ENCODE measurements at regions not wholly inside any gene's neighbourhood (a gene's known extent, or its start where the extent isn't known, plus 50 kb on each side); places are given as distances from the start of the nearest gene placed in this dataset.

GRCh38 chr2:187934236-187934635, 357.4 kb upstream of the GULP1 start:
- Histone ChIP-seq H4K20me1 (ENCODE audit: insufficient read depth, low read length) (no peaks in the 10 kb centered on the region), H3K9ac (ENCODE audit: insufficient read depth, low read length, poor library complexity, severe bottlenecking) (no peak overlapping the region), H3K4me2 (replicated peaks; ENCODE audit: extremely low read depth, low read length, poor library complexity, severe bottlenecking) (no peak overlapping the region), H2AFZ (ENCODE audit: insufficient read depth, low read depth, low read length, poor library complexity, severe bottlenecking) (no peak overlapping the region), H3K36me3 (replicated peaks in 1 of 2; ENCODE audit: control insufficient read depth in 1 of 2, insufficient read depth in 2 of 2, low read length in 2 of 2) (no peaks in the 10 kb centered on the region), H3K27me3 (ENCODE audit: control insufficient read depth in 2 of 2, insufficient read depth in 2 of 2, low read length in 2 of 2) (no peaks in the 10 kb centered on the region), H3K27ac (ENCODE audit: low read depth in 1 of 2, low read length in 2 of 2) (no peak overlapping the region), H3K4me1 (ENCODE audit: control insufficient read depth in 1 of 2, insufficient read depth in 2 of 2, low read length in 2 of 2) (no peaks in the 10 kb centered on the region), H3K79me2 (ENCODE audit: insufficient read depth, low read length) (no peaks in the 10 kb centered on the region), H3K4me3 (replicated peaks in 1 of 3; ENCODE audit: low read depth in 2 of 3, low read length in 3 of 3) (no peak overlapping the region), H3K9me3 (replicated peaks in 1 of 2; ENCODE audit: control insufficient read depth in 1 of 2, insufficient read depth in 1 of 2, low read length in 2 of 2) (peaks cover 3 to 20% of the 10 kb centered on the region in 2 donors)
- WGBS (ENCODE audit: insufficient coverage) = 88% methylated on average over 6 of the region's 6 CpGs
- Mint-ChIP-seq H3K36me3 (no peaks in the 10 kb centered on the region), H3K4me1 (no peaks in the 10 kb centered on the region), H3K27me3 (ENCODE audit: low read depth in 3 of 3) (no peaks in the 10 kb centered on the region), H3K27ac (peak overlapping the region in 1 of 7 donors; percentile 42), H3K9me3 (peaks cover 0 to 15% (median 4%) of the 10 kb centered on the region in 7 donors), H3K4me3 (no peak overlapping the region)
- no peak for TF ChIP-seq CTCF (IDR thresholded peaks at IDR 0.05)
- no peak for DNase-seq
- intact Hi-C loops (cut with micrococcal nuclease) = no loop called here

GRCh38 chr2:187934692-187935091, 357.0 kb upstream of the GULP1 start:
- 95% methylated on average over 4 of the region's 4 CpGs for WGBS (ENCODE audit: insufficient coverage)
- Mint-ChIP-seq H3K27ac (no peak overlapping the region), H3K36me3 (no peaks in the 10 kb centered on the region), H3K4me1 (no peaks in the 10 kb centered on the region), H3K27me3 (ENCODE audit: low read depth in 3 of 3) (no peaks in the 10 kb centered on the region), H3K9me3 (peaks cover 0 to 15% (median 4%) of the 10 kb centered on the region in 7 donors), H3K4me3 (no peak overlapping the region)
- Histone ChIP-seq H3K4me2 (replicated peaks; ENCODE audit: extremely low read depth, low read length, poor library complexity, severe bottlenecking) (no peak overlapping the region), H3K79me2 (ENCODE audit: insufficient read depth, low read length) (no peaks in the 10 kb centered on the region), H3K9ac (ENCODE audit: insufficient read depth, low read length, poor library complexity, severe bottlenecking) (no peak overlapping the region), H2AFZ (ENCODE audit: insufficient read depth, low read depth, low read length, poor library complexity, severe bottlenecking) (no peak overlapping the region), H3K27ac (ENCODE audit: low read depth in 1 of 2, low read length in 2 of 2) (no peak overlapping the region), H3K36me3 (replicated peaks in 1 of 2; ENCODE audit: control insufficient read depth in 1 of 2, insufficient read depth in 2 of 2, low read length in 2 of 2) (no peaks in the 10 kb centered on the region), H3K4me1 (ENCODE audit: control insufficient read depth in 1 of 2, insufficient read depth in 2 of 2, low read length in 2 of 2) (no peaks in the 10 kb centered on the region), H4K20me1 (ENCODE audit: insufficient read depth, low read length) (no peaks in the 10 kb centered on the region), H3K27me3 (ENCODE audit: control insufficient read depth in 2 of 2, insufficient read depth in 2 of 2, low read length in 2 of 2) (no peaks in the 10 kb centered on the region), H3K4me3 (replicated peaks in 1 of 3; ENCODE audit: low read depth in 2 of 3, low read length in 3 of 3) (no peak overlapping the region), H3K9me3 (replicated peaks in 1 of 2; ENCODE audit: control insufficient read depth in 1 of 2, insufficient read depth in 1 of 2, low read length in 2 of 2) (peaks cover 3 to 20% of the 10 kb centered on the region in 2 donors)
- TF ChIP-seq CTCF (IDR thresholded peaks at IDR 0.05) = no peak
- no peak for DNase-seq
- intact Hi-C loops (cut with micrococcal nuclease) = no loop called here

Measured in CD14-positive monocyte (primary cell).